ENCODE measurements at regions not wholly inside any gene's neighbourhood (a gene's known extent, or its start where the extent isn't known, plus 50 kb on each side); places are given as distances from the start of the nearest gene placed in this dataset.
"Not testable (repeated sequence)": the region's sequence is repeated elsewhere in the genome, so short reads cannot be mapped to it uniquely, and the experiment has no call there.

DNA sequence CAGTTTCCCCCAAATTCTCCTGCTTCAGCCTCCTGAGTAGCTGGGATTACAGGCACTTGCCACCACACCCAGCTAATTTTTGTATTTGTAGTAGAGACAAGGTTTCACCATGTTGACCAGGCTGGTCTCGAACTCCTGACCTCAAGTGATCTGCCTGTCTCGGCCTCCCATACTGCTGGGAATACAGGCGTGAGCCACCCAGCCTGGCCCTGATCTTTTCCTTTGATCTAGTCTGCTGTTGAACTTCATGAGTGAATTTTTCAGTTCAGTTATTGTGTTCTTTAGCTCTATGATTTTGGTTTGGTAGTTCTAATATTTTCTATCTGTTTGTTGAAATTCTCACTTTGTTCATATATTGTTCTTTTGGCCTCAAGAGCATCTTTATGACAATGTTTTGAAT is 83.4 kb upstream of the RAP2C start:
- TF ChIP-seq, protein P1, sequence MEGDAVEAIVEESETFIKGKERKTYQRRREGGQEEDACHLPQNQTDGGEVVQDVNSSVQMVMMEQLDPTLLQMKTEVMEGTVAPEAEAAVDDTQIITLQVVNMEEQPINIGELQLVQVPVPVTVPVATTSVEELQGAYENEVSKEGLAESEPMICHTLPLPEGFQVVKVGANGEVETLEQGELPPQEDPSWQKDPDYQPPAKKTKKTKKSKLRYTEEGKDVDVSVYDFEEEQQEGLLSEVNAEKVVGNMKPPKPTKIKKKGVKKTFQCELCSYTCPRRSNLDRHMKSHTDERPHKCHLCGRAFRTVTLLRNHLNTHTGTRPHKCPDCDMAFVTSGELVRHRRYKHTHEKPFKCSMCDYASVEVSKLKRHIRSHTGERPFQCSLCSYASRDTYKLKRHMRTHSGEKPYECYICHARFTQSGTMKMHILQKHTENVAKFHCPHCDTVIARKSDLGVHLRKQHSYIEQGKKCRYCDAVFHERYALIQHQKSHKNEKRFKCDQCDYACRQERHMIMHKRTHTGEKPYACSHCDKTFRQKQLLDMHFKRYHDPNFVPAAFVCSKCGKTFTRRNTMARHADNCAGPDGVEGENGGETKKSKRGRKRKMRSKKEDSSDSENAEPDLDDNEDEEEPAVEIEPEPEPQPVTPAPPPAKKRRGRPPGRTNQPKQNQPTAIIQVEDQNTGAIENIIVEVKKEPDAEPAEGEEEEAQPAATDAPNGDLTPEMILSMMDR (IDR thresholded peaks at IDR 0.05) = not testable (repeated sequence)
- not testable (repeated sequence) for TF ChIP-seq EZH2 (IDR thresholded peaks at IDR 0.05)

All from neural progenitor cell (in vitro differentiated cells).